ENCODE measurements at regions not wholly inside any gene's neighbourhood (a gene's known extent, or its start where the extent isn't known, plus 50 kb on each side); places are given as distances from the start of the nearest gene placed in this dataset.

DNA sequence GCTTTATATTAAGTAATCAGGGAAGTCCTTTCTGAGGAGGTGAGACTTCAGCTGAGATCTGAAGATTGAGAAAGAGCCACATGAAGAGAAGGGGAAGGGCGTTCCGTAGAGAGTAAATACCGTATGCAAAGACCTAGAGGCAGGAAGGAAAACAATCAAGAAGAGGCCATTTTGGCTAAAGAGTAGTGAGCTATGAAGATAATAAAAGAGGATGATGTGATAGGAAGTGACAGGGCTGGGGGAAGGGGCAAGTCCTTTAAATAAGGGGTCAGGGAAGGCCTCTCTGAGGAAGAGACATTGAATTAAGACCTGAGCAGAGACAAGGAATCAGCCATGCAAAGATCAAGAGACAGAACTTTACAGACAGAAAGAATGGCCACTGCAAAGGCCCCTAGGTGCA lies 86.2 kb downstream of the ZIC3 start:
- TF ChIP-seq CTCF (IDR thresholded peaks at IDR 0.05) (no peak), ZFX (IDR thresholded peaks at IDR 0.05; ENCODE audit: borderline replicate concordance) (no peak)

All from 22Rv1 (cell line).